CD4-positive, alpha-beta T cell treated with Interleukin-6 for 4 hours (primary cell): ENCODE measurements at regions not wholly inside any gene's neighbourhood (a gene's known extent, or its start where the extent isn't known, plus 50 kb on each side); places are given as distances from the start of the nearest gene placed in this dataset.

ENCODE experiments used
- DNase-seq: peaks from one replicate; pipeline ENCODE4 v3.0.0-alpha.2; 2020; ENCODE audit warnings: mixed read lengths

DNA sequence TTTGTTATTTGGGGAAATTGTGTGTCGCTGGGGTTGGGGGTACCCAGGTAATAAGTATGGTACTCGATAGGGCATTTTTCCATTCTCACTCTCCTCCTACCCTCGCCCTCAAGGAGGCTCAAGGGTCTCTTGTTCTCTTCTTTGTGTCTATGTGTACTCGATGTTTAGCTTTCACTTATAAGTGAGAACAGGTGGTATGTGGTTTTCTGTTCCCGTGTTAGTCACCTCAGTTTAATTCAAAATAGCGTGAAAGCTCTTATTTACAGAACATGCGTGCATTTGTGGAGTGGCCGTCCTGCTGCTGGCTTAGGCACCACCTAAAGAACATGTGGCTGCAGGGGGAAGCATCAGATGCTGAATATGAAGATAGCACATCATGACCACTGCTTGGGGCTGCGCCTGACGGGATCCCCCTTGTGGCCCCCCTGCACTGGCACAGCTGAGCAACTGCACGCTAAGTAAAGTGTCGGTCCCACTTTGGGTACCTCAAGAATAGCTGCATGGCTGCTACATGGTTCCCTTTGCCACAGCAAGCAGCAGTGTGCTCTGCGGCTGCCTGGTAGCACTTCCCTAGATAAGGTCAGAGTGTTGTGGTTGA, 569.0 kb downstream of the DCDC2C start:
- DNase-seq, result no peak

GRCh38 chr2:4278392-4278791, 575.0 kb downstream of the DCDC2C start:
- no peak for DNase-seq

DNA sequence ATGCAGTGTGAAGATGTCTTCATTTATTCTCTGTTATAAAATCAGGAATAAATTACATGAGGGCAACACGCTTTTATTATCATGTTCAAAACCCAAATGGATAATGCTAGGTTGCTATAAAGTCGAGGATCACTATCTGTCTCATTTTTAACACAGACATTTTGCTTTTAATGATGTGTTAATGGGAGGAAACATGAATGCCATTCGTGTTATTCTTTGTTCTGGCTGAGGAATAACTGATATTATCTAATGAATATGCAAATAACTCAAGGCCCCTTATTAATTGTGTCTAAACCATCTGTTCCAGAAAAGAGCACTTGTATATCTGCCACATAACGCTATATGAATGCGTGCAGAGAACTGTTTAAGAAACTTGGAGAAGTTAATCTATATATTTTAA, 576.1 kb downstream of the DCDC2C start:
- no peak for DNase-seq

- DNase-seq, result no peak
Observed at GRCh38 chr2:4291430-4291829, 588.1 kb downstream of the DCDC2C start.

- no peak for DNase-seq
Observed at GRCh38 chr2:4295680-4296079, 592.3 kb downstream of the DCDC2C start.

GRCh38 chr2:4300616-4301015, 597.2 kb downstream of the DCDC2C start:
- no peak for DNase-seq

DNA sequence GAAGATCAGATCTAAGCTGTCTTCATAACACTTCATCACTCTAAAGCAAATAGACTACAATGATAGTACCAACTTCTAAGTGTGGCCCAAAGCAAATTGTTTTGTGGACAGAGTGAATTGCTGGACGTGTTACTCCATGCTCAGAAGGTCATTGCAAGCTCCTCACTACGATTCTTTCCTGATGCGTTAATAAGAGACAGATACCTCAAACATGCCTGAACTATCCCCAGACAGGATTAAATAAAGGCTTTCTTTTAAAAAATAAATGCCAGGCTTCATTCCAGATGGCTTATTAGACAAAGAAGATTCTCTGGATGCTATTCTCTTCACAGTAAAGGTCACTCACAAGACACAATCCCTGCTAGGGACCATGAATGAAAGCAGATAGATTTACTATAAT, 621.2 kb downstream of the DCDC2C start:
- no peak for DNase-seq

GRCh38 chr2:4336864-4337263, 633.5 kb downstream of the DCDC2C start:
- DNase-seq, result no peak

- no peak for DNase-seq
Observed at GRCh38 chr2:4338345-4338744, 635.0 kb downstream of the DCDC2C start.

DNA sequence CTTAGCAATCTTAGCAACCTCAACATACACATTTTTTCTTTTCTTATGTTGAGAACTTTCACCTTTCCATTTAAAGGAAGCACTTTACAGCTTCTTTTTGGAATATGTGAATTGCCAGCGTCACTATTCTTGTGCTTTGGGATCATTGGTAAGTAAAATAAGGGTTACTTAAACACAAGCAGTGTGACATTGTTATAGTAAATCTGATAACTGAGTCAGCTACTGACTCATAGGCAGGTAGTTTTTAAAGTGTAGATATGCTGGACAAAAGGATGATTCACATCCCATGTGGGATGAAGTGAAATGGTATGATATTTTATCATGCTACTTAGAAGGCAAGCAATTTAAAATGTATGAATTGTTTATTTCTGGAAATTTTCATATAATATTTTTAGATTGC, 637.2 kb downstream of the DCDC2C start:
- DNase-seq, result no peak

- no peak for DNase-seq
Observed at GRCh38 chr2:4346628-4347027, 643.3 kb downstream of the DCDC2C start.

GRCh38 chr2:4353668-4354067, 650.3 kb downstream of the DCDC2C start:
- no peak for DNase-seq

GRCh38 chr2:4354164-4354563, 650.8 kb downstream of the DCDC2C start:
- no peak for DNase-seq

DNA sequence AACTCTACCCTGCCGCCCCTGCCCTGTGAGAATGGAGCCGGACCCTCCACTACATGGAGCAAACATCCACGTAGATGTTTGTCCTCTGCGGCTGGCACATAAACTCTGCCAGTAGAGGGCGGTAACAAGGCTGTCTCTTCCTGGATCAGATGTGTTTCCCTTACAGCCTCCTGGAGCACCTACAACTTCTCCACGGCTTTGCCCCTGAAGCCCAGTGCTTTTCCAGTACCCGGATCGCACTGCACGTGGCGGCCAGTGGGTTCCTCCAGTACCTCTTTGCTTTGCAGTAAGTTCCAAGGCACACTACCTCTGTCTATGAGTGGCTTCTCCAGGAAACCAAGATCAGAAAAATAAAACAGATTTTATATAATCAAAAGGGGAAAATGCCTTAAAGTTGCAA, 651.3 kb downstream of the DCDC2C start:
- DNase-seq, result no peak

GRCh38 chr2:4356109-4356508, 652.7 kb downstream of the DCDC2C start:
- no peak for DNase-seq

DNA sequence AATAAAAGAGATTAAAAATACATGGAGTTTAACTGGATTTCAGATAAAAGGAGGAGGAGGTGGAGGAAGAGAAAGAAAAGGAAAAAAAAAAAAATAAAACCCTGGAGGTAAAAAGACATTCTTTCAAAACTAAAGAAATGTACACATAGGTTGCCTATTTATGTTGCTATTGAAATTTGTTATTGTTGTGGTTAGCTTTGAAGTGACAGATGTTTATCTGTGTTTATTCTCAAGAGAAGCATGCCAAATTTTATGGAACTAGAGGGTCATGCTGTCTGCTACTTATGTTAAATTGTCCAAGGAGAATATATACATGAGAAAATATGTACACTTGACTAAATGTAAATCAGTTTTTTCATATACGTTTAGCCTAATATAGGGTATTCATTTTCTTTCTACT, 653.2 kb downstream of the DCDC2C start:
- DNase-seq, result no peak

- DNase-seq, result no peak
Observed at GRCh38 chr2:4357121-4357520, 653.7 kb downstream of the DCDC2C start.

GRCh38 chr2:4358837-4359236, 655.5 kb downstream of the DCDC2C start:
- DNase-seq, result no peak

DNA sequence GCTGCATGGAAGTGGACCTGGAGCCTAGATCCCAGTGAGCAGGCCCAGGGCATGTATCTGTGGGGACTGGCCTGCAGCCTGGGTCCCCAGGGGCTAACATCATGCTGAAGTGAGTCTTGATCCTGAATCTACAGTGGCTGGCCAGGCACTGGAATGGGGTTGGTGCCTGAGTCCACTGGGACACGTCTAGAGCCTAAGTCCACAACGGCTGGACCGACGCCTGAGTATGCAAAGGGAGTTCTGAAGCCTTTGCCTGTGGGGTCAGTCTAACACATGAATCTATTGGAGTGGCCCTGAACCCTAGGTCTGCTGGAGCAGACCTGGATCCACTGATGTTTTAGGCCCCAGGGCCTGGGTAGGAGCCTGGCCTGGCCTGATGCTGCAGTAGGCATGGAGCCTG, 665.5 kb downstream of the DCDC2C start:
- no peak for DNase-seq

- DNase-seq, result no peak
Observed at GRCh38 chr2:4369826-4370419, 666.5 kb downstream of the DCDC2C start.

GRCh38 chr2:4370422-4371090, 667.2 kb downstream of the DCDC2C start:
- no peak for DNase-seq

- no peak for DNase-seq
Observed at GRCh38 chr2:4381049-4381448, 677.7 kb downstream of the DCDC2C start.

DNA sequence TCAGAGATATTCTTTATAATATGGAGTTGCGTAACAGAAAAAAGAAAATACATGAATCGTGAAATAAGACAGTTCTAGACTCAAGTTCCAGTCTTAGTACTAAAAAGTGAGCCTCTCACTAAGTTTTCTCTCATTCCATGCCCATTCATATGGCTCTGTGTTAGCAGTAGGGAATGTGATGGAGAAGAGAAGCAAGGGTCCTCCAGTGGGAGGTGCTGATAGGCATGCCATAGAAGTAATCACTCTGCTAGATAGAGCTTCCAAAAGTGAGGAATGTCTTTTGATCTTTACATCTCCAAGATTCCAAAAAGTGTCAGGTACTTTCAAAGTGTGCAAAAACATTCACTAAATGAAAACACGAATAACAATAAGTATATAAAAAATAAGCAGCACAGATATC, 678.4 kb downstream of the DCDC2C start:
- no peak for DNase-seq

- no peak for DNase-seq
Observed at GRCh38 chr2:4391013-4391412, 687.6 kb downstream of the DCDC2C start.

DNA sequence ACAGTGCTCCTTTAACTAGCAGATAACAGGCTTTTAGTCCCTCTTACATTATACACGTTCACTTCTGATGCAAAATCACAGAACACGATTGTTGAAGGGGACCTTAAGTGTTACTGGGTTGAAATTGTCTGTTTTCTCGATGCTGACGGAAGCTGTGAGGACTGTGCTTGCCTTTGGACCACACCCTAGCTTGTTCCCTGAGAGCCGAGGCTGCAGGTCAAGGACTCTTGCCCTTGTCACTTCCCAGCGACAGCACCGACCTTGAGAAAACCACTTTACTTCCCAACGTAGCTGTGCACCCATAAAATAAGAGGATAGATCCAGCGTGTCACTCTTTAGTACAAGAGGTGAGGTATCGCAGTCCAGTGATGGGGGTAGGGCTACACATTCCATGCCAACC, 701.0 kb downstream of the DCDC2C start:
- DNase-seq, result no peak
